Fibroblast of peridontal ligament (primary cell): ENCODE measurements at regions not wholly inside any gene's neighbourhood (a gene's known extent, or its start where the extent isn't known, plus 50 kb on each side); places are given as distances from the start of the nearest gene placed in this dataset.
"Not testable (repeated sequence)": the region's sequence is repeated elsewhere in the genome, so short reads cannot be mapped to it uniquely, and the experiment has no call there.

Source experiments
- DNase-seq: peaks from one replicate; pipeline ENCODE4 v3.0.0-alpha.2; 2010; ENCODE audit errors: extremely low read depth

DNA sequence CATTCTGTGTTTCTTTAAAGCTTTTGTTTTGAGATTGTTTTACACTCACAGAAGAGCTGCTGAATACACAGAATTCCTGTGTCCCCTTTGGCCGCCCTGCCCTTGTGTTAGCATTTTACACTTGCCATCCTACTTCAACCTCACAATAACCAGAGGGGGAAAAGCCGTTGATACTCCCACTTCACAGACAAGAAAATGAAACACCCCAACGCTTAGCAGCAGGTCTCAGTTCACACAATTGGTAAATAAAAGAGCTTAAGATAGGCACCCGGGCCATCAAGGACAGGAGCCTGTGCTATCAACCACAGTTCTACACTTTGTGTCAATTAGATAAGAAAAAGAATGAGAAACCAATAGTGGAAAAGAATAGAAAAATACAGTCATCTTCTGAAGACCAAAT is 178.0 kb downstream of the SYK start:
- DNase-seq, result no peak

DNA sequence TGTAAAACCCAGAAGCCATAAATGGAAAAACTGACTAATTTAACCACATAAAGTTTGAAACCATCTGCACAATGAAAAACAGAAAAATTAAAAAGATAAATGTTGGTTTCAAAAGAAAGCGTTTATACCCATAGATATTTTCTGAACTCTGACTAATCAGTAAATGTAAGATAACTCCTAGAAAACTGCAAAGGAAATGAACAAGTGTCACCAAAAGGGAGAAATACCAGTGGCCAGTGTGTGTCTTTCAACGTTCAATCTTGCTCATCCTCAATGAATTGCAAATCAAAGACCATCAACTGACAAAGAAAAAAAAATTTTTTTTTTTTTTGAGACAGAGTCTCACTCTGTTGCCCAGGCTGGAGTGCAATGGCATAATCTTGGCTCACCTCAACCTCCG is 180.1 kb downstream of the SYK start:
- no peak for DNase-seq

DNA sequence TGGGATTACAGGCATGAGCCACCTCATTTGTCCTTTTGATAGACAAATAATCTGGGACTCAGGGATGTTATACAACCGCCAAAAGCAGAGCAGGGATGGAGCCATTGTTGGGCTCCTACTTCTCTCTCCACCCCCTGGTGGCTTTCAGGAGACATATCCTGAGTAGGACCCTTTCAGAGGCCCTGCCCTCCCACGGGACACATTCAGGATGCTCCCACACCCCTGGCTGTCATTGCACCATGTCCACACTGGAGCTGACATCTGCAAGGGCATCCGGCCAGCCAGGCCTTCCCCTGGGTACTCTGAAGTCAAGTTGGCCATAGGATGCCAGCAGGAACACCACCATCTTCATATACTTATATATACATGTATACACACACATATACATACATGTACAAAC is 181.8 kb downstream of the SYK start:
- DNase-seq, result no peak

DNA sequence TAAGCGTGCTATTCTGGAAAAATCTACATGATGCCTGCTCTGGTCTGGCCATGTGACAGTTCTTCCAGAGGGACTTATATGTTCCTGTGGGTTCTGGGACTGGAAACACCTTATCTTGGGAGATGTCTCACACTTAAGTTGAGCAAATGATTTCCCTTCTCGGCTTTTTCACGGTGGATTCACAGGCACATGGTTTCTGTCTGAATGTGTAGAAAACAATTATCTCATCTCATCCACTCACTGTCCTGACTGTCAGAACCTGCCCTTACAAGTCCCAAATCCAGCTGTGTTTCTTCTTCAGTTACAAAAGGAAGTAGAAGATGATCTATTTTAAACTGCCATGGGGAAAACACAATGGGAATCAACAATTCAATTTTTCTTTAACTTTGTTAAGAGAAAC is 184.0 kb downstream of the SYK start:
- DNase-seq, result no peak

DNA sequence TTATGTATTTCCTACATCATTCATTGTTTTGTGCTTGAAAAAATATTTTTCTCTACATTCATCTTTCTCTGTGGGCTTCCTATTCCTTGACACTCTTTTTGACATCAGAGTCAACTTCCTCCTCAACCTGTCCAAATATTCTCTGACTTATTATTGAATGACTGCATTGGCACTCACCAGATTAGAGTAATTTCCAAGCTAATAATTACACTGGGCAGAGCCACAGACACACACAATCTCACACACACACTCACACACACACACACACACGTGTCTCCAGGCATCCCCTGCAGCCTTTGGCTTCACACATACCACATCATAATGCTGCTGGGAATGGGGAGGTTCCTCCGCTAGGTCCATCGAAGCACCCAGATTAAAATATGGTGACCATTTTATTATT is 184.5 kb downstream of the SYK start:
- no peak for DNase-seq

DNA sequence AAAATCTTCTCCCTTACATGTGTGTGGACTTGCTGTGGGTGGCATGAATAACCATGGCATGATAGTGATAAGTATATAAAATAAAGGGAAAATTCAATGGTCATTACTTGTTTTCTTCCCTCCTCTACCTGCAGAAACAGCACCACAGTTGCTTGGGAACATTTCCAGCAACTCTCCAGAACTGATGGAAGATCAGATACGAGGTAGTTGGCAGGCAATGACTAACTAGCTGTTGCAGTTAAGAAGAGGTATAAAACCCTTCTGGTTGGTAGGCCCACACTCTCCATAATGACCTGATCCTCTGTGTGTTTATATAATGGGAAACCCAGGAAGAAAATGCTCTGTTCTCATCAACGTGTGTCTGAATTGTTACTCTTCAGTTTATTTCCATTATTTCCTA is 185.9 kb downstream of the SYK start:
- DNase-seq, result no peak

DNA sequence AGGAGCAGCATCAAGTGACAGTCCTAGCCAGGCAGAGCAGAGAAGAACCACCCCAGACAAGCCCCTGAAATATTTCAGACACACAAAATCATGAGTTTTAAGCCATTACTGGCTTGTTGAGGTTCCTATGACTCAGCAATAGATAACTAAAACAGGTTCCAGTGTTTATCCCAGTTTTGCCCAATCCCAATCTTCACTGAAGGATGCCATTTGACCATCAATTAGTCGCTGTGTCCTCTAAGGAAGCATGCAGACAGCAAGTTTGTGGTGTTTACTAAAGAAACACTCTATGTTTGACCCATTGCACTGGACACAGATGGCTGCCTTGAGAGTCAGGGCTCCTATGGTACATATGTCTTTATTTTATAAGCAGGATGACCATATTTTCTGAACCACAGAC is 186.7 kb downstream of the SYK start:
- peak; percentile 42 for DNase-seq

DNA sequence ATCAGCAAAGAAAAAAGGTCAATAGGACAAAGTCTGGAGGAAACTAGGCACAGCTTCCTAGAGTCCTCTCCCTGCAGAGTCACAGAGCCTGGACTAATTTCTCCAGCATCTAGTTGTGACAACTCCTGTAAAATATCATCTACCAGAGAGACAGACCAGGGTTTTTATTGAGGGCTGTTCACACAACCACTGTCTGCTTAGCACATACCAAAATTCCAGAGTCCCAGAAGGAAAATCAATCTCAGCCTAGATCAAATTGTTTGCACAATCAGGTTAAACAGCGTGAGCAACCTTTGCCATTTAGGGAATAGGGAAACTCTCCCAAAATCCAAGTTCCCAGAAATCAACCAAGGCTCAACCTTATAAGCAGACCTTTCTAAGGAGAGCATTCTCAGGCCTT is 190.3 kb downstream of the SYK start:
- peak; percentile 49 for DNase-seq

DNA sequence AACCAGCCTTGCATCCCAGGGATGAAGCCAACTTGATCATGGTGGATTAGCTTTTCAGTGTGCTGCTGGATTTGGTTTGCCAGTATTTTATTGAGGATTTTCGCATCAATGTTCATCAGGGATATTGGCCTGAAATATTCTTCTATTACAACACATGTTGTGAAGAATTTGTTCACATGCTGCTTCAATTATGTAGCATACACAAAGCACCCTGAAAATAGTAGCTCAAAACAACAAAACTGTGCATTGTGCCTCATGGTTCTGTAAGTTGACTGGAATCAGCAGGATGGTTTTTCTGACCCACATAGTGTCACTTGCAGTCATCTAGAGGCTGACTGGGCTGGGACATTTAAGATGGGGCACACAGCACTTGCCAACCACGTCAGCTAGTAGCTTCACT is 193.9 kb downstream of the SYK start:
- peak; percentile 56 for DNase-seq

DNA sequence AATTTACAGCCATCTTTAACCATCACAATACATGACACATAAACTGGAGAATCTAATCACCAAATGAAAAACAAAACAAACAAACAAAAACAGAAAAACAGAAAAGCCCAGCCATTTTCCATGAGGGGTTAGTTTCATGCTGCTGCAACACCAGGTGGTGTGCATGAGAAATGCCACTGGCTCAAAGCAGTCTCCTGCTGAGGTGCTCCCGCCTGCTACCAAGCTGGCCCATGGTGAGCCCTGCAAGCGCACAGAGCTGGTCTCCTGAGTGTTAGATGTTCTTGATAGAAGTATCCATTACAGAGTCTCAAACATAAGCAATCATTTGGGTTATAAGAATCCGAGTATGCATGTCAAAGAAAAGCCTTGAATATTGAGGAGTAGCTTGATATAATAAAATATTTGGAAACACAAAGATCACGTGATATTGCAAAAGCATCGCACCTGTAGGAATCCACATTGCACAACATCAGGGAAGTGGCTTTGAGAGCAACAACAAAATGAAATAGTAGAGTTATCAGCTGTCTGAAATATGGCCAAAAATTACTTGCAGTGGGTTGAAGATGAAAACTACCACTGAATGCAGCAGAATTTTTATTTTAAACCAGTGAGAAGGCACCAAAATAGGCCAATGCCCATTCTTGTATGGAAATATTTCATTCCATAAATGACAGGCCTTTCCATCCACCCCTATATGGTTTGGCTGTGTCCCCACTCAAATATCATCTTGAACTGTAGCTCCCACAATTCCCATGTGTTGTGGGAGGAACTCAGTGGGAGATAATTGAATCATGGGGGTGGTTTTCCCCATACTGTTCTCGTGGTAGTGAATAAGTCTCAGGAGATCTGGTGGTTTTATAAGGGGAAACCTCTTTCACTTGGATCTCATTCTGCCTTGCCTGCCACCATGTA is 194.8 kb downstream of the SYK start:
- peak; percentile 31 for DNase-seq

DNA sequence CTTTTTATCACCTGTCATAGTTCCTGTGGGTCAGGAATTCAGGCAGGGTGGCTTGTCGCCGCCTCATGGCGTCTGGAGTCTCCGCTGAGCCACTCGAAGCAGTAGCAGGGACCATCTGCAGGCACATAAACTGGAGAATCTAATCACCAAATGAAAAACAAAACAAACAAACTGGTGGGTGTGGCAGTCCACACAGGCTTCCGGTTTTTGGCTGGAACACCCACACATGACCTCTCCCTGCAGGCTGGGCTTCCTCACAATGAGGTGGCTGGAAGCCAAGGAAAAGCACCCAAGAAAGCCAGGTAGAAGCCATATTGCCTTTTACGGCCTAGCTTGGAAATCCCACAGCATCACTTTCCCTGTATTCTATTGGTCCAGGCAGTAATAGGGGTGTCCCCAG is 197.0 kb downstream of the SYK start:
- no peak for DNase-seq

DNA sequence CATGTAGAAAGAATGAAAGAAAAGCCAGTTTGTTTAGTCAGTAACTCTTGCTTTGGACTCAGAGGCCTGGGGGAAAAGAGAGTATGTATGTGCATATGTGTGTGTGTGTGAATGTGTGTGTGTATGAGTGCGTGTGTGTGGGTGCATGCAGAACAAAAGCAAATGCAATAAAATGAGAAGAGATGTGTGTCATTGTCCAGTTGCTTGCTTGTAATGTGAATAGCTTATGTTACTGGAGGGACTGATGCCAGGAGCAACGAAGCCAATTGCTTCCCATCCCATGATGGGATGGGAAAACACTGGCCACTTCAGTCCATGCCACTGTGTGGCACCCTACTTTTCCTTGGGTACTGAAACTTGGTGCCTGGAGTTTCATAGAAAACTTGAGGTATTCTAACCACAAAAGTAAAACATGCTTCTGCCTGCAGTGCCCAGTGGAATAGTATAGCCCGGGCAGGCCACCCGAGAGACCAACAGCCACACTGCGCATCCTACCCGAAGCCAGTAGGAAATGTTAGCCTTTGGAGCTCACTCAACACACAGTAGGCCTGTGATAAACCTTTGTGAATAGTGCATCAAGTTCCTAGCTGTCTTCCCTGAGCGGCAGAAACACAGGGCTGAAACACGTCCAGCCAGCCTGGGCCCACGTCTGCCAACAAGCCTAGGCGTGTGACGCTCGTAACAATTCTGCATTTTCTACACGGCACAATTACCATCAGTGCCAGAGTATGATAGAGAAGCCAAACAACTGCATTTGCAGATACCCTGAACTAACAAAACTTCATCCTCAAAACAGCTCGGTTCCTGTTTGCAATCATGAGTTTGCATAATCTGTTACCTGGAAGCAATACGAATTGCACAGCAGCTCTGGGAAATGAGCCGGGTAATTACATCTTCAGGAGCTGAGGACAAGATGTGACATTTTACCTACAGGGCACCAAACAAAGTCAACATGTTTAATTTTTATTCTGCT is 198.1 kb downstream of the SYK start:
- peak; percentile 65 for DNase-seq

DNA sequence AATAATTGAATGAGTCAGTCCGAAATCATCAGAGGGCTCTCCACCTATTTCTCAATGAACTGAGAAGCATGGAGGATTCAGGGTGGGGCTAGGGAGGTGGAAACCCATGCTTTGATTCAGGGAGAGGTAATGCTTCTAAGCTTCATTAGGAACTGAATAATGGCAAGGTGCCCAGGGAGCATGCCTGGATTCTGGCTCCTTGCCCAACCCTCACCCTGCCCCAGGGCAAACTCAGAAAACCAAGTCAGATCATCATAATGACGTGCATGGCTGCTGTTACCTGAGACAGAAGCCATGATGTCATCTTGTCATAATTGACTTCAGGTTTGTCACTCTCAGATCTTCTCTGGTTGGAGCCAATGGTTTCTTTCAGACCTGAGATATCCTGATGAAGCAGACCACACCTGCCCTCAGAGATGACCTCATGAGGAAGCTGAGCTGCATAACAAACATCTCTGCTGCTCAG is 199.6 kb downstream of the SYK start:
- DNase-seq, result peak; percentile 40

DNA sequence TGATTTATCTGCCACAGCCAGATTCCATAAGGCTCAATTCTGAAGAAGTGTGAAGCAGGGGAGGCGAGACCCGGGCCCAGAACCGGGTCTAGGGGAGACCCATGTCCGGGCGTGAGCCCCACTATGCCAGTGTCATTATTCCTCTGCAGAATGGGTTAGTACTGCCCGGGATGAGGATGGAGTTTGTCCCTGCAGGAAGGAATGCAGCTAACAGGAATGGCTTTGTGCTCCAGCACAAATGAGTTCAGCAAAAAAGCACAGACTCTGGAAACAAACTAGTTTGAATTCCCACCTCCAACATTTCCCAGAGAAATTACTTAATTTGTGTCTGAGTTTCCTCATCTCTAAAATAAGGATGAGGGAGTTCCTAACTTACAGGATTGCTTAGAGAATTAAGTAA is 202.9 kb downstream of the SYK start:
- DNase-seq, result no peak

DNA sequence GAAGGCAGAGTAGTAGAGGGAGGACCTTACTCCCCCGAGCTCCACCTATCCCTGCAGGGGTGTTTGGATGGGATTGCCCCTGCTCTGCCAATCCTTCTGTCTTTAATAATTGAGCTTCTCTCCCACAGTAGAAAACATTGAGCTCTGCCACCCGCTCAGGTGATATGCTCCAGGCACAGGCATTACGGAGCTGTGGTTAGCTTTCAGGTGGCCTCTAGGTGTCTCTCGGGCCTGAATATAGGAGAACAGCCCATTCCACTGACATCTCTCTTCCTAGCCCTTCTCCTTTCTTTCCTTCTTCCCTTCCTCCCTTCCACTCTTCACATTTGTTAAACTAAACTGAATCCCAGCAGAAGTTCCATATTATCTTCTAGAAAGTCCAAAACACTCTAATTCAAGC is 203.4 kb downstream of the SYK start:
- DNase-seq, result no peak

DNA sequence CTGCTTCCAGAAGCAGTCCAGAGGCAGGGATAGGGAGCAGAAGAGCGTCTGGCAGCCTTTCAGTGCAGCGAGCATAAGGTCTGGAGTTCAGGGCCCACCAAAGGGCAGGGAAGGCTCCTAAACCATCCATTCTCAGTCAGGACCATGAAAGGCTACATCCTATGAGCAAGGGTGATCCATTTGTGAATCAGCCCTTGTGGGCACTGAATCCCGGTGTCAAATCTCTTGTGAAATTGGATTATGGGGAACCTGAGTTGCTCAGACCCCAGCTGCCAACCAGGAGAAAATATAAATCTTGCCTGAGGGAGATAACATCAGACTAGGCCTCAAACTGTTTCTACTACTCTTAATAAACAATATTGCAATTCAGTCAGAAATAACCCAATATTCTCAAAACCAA is 204.4 kb downstream of the SYK start:
- DNase-seq, result no peak

DNA sequence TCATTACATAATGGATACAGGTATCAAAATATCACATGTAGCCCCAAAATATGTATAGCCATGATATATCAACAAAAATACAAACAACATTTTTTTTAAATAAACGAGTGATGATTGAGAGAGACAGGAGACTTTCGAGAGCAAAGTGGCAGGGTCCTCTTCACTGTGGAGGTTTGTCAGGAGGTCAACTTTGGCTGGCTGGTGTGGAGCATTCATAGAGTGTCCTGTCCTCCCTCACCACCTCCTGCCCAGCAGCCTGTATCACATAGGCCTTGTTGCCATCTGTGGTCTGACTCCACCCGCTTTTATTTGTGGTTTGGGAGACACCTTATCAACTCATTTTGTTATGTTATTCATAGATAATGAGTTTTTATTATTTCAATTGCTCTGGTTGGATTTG is 206.9 kb downstream of the SYK start:
- no peak for DNase-seq

DNA sequence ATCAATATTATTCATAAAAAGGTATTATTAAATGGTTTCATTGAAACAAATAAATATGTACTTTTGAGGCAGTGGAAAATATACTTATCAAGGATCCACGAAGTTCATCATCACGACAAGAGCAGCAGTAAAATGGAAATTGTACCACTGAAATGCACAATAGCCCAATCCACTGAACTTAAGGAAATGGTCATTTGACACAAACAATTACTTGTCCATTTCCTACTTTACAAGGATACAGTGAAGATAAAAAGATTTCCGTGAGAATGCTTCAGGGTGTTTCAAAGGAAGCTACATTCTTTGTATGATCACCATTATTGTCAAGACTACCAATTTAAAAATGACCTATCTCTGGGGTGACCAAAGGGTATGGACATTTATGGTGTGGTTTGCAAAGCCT is 210.3 kb downstream of the SYK start:
- DNase-seq, result no peak

DNA sequence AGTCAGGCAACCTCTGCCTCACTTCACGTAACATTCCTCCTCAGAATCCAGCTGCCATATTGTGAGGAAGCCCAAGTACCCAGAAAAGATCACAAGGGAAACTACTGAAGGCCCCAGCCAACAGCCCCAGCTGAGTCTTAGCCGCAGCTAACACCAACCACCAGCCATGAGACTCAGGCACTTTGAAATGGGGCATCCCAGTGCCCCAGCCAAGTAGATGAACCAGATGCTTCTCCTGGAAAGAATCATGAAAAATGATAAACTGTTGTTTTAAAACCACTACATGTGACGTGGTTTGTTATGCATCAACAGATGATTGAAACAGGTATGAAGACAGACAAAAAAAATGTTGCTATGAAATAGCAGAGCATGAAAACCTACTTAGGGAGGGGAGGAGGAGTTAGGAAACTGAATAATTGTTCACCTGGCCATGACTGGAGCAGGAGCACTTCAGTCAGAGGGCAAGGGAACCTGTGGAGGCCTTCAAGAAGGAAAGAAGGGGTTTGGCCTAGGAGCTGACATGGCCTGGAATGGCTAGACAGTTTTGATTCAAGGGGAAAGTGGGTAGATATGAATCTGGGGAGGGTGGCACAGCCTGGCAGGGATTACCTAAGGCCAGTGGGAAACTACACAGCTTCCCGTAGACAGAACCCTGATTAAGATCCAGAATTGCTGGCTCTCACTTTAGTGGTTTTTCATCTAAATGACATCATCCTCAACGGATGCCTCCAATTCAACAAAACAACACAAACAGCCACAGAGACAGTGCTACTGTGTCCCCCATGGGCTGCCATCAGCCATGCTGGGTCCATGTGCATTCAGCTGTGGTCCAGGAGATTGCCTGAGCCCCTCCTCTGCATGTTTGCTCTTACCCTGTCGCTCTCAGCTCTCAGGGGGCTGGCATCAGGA is 211.6 kb downstream of the SYK start:
- DNase-seq, result no peak

DNA sequence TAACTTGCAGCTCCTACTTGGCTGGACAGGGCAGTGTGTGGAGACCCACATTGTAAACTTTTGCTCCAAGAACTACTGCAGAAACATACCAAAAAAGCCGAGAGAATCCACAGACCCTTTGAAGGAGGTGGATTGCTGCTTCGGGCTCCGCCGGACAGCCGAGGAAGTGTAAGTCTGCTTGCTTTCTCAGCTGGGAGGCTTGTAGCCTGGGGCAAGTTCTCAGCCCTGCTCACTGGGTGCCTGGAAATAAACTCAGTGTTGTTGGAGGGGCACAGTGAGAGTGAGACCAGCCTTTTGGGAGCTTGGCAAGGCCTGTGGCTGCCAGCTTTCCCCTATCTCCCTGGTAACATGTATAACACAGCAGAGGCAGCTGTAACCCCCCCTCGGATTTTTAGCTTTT is 215.6 kb downstream of the SYK start:
- no peak for DNase-seq

DNA sequence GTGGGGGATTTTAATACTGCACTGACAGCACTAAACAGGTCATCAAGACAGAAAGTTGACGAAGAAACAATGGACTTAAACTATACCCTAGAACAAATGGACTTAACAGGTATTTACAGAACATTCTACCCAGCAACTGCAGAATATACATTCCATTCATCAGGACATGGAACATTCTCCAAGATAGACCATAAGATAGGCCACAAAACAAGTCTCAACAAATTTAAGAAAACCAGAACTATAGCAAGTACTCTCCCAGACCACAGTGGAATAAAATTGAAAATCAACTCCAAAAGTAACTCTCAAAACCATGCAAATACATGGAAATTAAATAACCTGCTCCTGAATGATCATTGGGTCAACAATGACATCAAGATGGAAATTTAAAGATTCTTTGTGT is 218.3 kb downstream of the SYK start:
- DNase-seq, result not testable (repeated sequence)

DNA sequence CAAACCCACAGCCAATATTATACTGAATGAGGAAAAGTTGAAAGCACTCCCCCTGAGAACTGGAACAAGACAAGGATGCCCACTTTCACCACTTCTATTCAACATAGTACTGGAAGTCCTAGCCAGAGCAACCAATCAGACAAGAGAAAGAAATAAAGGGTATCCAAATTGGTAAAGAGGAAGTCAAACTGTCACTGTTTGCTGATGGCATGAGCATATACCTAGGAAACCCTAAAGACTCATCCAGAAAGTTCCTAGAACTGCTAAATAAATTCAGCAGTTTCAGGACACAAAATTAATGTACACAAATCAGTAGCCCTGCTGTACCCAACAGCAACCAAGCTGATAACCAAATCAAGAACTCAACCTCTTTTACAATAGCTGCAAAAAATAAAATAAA is 220.0 kb downstream of the SYK start:
- DNase-seq, result not testable (repeated sequence)
